IMR-90 (cell line): ENCODE measurements at regions not wholly inside any gene's neighbourhood (a gene's known extent, or its start where the extent isn't known, plus 50 kb on each side); places are given as distances from the start of the nearest gene placed in this dataset.

ENCODE experiments used
- ATAC-seq: fragments of 200-7000 bp; cut with Tn5 transposase; 2 replicates; pipeline ENCODE4 v1.9.1; 2020; ENCODE audit warnings: low read depth, mild to moderate bottlenecking, moderate library complexity
- BruUV-seq: library from RNA; stranded (reverse); fragments of 400-500 nt; replicated peaks from 2 replicates; lab custom pipeline; 2021; lab: Mats Ljungman, UMichigan
- CTCF ChIA-PET: fragments of 300-600 bp; formaldehyde crosslinking; extraction: SDS; loops from one replicate; lab custom pipeline; 2021; ENCODE audit warnings: antibody characterized with exemption; lab: Yijun Ruan, JAX
- POLR2A ChIA-PET: fragments of 300-600 bp; sonication (Branson Sonifier 250); formaldehyde crosslinking; loops from one replicate; lab custom pipeline; 2022; ENCODE audit warnings: antibody characterized with exemption; ENCODE audit not compliant: unreplicated experiment; lab: Charles Lee
- DNase-seq: peaks from one replicate; pipeline ENCODE4 v3.0.0; 2013
- H2AFZ ChIP-seq: replicated peaks from 2 replicates; pipeline ENCODE3; 2013; ENCODE audit warnings: low read length, mild to moderate bottlenecking; ENCODE audit not compliant: poor library complexity
- H2AK5ac ChIP-seq: 2 replicates; pipeline ENCODE4 v1.6.1; 2013; ENCODE audit warnings: low read depth, low read length, inconsistent platforms
- H2AK9ac ChIP-seq: replicated peaks from 2 replicates; pipeline ENCODE3; 2013; ENCODE audit warnings: mild to moderate bottlenecking, low read depth, low read length, moderate library complexity; ENCODE audit not compliant: poor library complexity
- H2BK120ac ChIP-seq: 2 replicates; pipeline ENCODE4 v1.6.1; 2013; ENCODE audit warnings: low read depth, low read length, inconsistent platforms
- H2BK15ac ChIP-seq: 3 replicates; pipeline ENCODE4 v1.6.1; 2013; ENCODE audit warnings: low read depth, low read length, inconsistent platforms
- H2BK20ac ChIP-seq: 2 replicates; pipeline ENCODE4 v1.6.1; 2013; ENCODE audit warnings: low read depth, mild to moderate bottlenecking, inconsistent platforms, low read length, moderate library complexity
- H2BK5ac ChIP-seq: 2 replicates; pipeline ENCODE4 v1.6.1; 2013; ENCODE audit warnings: mild to moderate bottlenecking, low read depth, low read length, inconsistent platforms; ENCODE audit not compliant: poor library complexity, severe bottlenecking
- H3K14ac ChIP-seq: replicated peaks from 2 replicates; pipeline ENCODE4 v1.6.1; 2013; ENCODE audit warnings: low read depth, low read length, inconsistent platforms
- H3K18ac ChIP-seq: 2 replicates; pipeline ENCODE4 v1.6.1; 2013; ENCODE audit warnings: low read depth, low read length, control low read depth
- H3K23ac ChIP-seq: 2 replicates; pipeline ENCODE4 v1.6.1; 2013; ENCODE audit warnings: low read depth, low read length, inconsistent platforms
- H3K27ac ChIP-seq: 2 replicates; pipeline ENCODE4 v1.5.1; 2013; ENCODE audit warnings: mild to moderate bottlenecking, control low read depth, low read length; ENCODE audit not compliant: insufficient read depth
- H3K27me3 ChIP-seq: 2 replicates; pipeline ENCODE4 v1.6.1; 2013; ENCODE audit warnings: low read length; ENCODE audit not compliant: control insufficient read depth, insufficient read depth
- H3K36me3 ChIP-seq: 2 replicates; pipeline ENCODE4 v1.6.1; 2013; ENCODE audit warnings: low read length, mixed read lengths; ENCODE audit not compliant: control insufficient read depth, insufficient read depth
- H3K4ac ChIP-seq: 2 replicates; pipeline ENCODE4 v1.6.1; 2013; ENCODE audit warnings: low read depth, low read length, inconsistent platforms
- H3K4me1 ChIP-seq: 2 replicates; pipeline ENCODE4 v1.6.1; 2013; ENCODE audit warnings: low read length, mixed read lengths; ENCODE audit not compliant: control insufficient read depth, insufficient read depth
- H3K4me2 ChIP-seq: 2 replicates; pipeline ENCODE4 v1.6.1; 2013; ENCODE audit warnings: low read depth, mild to moderate bottlenecking, control low read depth, low read length, moderate library complexity
- H3K4me3 ChIP-seq: 2 replicates; pipeline ENCODE4 v1.5.1; 2013; ENCODE audit warnings: low read depth, mild to moderate bottlenecking, control low read depth, low read length, moderate library complexity; ENCODE audit not compliant: insufficient read depth
- H3K56ac ChIP-seq: 2 replicates; pipeline ENCODE4 v1.6.1; 2013; ENCODE audit warnings: low read length, inconsistent platforms; ENCODE audit not compliant: insufficient read depth; ENCODE audit errors: extremely low read depth
- H3K79me1 ChIP-seq, 2 experiments: 2 replicates each; pipeline ENCODE4 v1.6.1; 2013; ENCODE audit warnings: low read length in 2 of 2, inconsistent platforms in 1 of 2, low read depth in 1 of 2
- H3K9ac ChIP-seq: 2 replicates; pipeline ENCODE4 v1.6.1; 2013; ENCODE audit warnings: low read depth, low read length, control low read depth
- H3K9me1 ChIP-seq: 2 replicates; pipeline ENCODE4 v1.6.1; 2013; ENCODE audit warnings: low read length, inconsistent platforms; ENCODE audit not compliant: insufficient read depth
- H3K9me3 ChIP-seq: 2 replicates; pipeline ENCODE4 v1.6.1; 2013; ENCODE audit warnings: low read length; ENCODE audit not compliant: control insufficient read depth, insufficient read depth
- H4K20me1 ChIP-seq: 2 replicates; pipeline ENCODE4 v1.6.1; 2013; ENCODE audit warnings: low read length, inconsistent platforms; ENCODE audit not compliant: insufficient read depth
- H4K5ac ChIP-seq: 2 replicates; pipeline ENCODE4 v1.6.1; 2013; ENCODE audit warnings: mild to moderate bottlenecking, low read depth, low read length, control low read depth
- H4K8ac ChIP-seq, 2 experiments: 2 replicates each; pipeline ENCODE4 v1.6.1; 2013; ENCODE audit warnings: low read depth in 2 of 2, low read length in 2 of 2, control low read depth in 1 of 2, inconsistent platforms in 1 of 2
- H4K91ac ChIP-seq: 2 replicates; pipeline ENCODE4 v1.6.1; 2013; ENCODE audit warnings: low read depth, low read length, inconsistent platforms; ENCODE audit not compliant: insufficient read depth
- BHLHE40 ChIP-seq: fragments of 150-350 bp; IDR thresholded peaks from 2 replicates; pipeline ENCODE4 v1.6.1; 2016; ENCODE audit warnings: mild to moderate bottlenecking, low read depth, low read length
- CEBPB ChIP-seq: IDR thresholded peaks from 2 replicates; pipeline ENCODE4 v1.6.1; 2012; ENCODE audit warnings: low read depth, low read length, improper control_type of control experiment
- CHD1 ChIP-seq: IDR thresholded peaks from 2 replicates; pipeline ENCODE4 v1.6.1; 2012; ENCODE audit warnings: low read depth, low read length, improper control_type of control experiment
- FOS ChIP-seq: fragments of 150-350 bp; IDR thresholded peaks from 2 replicates; pipeline ENCODE4 v1.6.1; 2016; ENCODE audit warnings: low read depth, low read length
- MAFK ChIP-seq: IDR thresholded peaks from 2 replicates; pipeline ENCODE4 v1.6.1; 2012; ENCODE audit warnings: low read depth, low read length, improper control_type of control experiment
- MAZ ChIP-seq: IDR thresholded peaks from 2 replicates; pipeline ENCODE4 v1.6.1; 2012; ENCODE audit warnings: low read depth, mild to moderate bottlenecking, low read length, improper control_type of control experiment, moderate library complexity, borderline replicate concordance
- MXI1 ChIP-seq: IDR thresholded peaks from 2 replicates; pipeline ENCODE4 v1.6.1; 2012; ENCODE audit warnings: low read depth, mild to moderate bottlenecking, low read length, moderate library complexity, borderline replicate concordance
- NFE2L2 ChIP-seq: fragments of 150-350 bp; IDR thresholded peaks from 2 replicates; pipeline ENCODE4 v1.6.1; 2016; ENCODE audit warnings: low read depth, mild to moderate bottlenecking, low read length
- RAD21 ChIP-seq: IDR thresholded peaks from 2 replicates; pipeline ENCODE4 v1.6.1; 2012; ENCODE audit warnings: low read length, improper control_type of control experiment
- SMC3 ChIP-seq: fragments of 150-350 bp; IDR thresholded peaks from 2 replicates; pipeline ENCODE4 v1.6.1; 2016; ENCODE audit warnings: low read depth, mild to moderate bottlenecking, antibody characterized with exemption, low read length, moderate library complexity
- WGBS, 2 experiments: methylation state at CpG; one replicate each; pipeline versions ENCODE4 v1.1.5 to v1.1.7; 2013; ENCODE audit warnings: missing lambda C conversion rate in 2 of 2; ENCODE audit not compliant: insufficient read length in 1 of 2; ENCODE audit errors: extremely low coverage in 2 of 2; 5-methylcytosine and 5-hydroxymethylcytosine counted together
- dilution Hi-C: fragments of 300-500 bp; cut with HindIII; formaldehyde crosslinking; loops from one replicate; pipeline ENCODE4 v1.14.3; 2018; ENCODE audit warnings: low sequenced_read_pairs; ENCODE audit not compliant: unreplicated experiment
- in situ Hi-C: fragments of 300-500 bp; cut with MboI; formaldehyde crosslinking; loops from 3 replicates; pipeline ENCODE4 v1.14.3; 2019; ENCODE audit warnings: low sequenced_read_pairs, inconsistent platforms, mixed read lengths
- intact Hi-C: fragments of 100-400 bp; cut with micrococcal nuclease; formaldehyde crosslinking; loops from 2 replicates; pipeline ENCODE4 v1.10.0; 2022
- TF ChIP-seq, protein P1 (sequence below): fragments of 150-350 bp; IDR thresholded peaks from 2 replicates; pipeline ENCODE4 v1.6.1; 2016; ENCODE audit warnings: low read depth, mild to moderate bottlenecking, low read length, moderate library complexity, borderline replicate concordance
- TF ChIP-seq, protein P2 (sequence below): fragments of 150-350 bp; IDR thresholded peaks from 2 replicates; pipeline ENCODE4 v1.6.1; 2017; ENCODE audit warnings: mild to moderate bottlenecking, antibody characterized with exemption, low read length, low read depth
- TF ChIP-seq, protein P3 (sequence below): conservative IDR thresholded peaks from 2 replicates; pipeline ENCODE4 v1.5.1; 2012; ENCODE audit warnings: mild to moderate bottlenecking, low read depth, low read length, improper control_type of control experiment

DNA sequence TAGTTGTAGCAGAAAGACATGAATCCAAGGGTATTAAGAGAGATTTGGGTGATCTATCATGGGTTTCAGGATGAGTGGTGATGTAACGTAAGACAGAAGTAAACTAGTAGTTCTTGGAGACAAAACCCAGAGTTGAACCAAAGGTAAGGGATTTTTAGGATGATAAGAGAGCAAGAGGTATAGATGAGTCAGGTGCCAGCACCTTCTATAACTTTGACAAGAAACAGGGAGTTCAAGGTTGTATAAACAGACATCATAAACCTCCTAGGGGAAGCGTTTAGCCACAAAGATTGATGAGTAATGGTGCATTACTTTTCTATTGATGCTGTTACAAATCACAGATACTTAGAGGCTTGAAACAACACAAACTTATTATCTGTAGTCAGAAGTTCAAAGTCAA, 447.3 kb upstream of the ARHGEF26 start:
- Histone ChIP-seq H3K4me3 (no peak overlapping the region), H4K20me1 (no peaks in the 10 kb centered on the region), H2BK120ac (no peak overlapping the region), H3K4ac (no peak overlapping the region), H3K36me3 (no peaks in the 10 kb centered on the region), H3K18ac (no peak overlapping the region), H2BK15ac (no peak overlapping the region), H2AFZ (no peak overlapping the region), H4K5ac (no peak overlapping the region), H2AK5ac (no peak overlapping the region), H3K9ac (no peak overlapping the region), H2AK9ac (no peak overlapping the region), H3K23ac (no peak overlapping the region), H3K9me3 (no peaks in the 10 kb centered on the region), H3K27ac (no peak overlapping the region), H3K27me3 (no peaks in the 10 kb centered on the region), H3K4me1 (no peaks in the 10 kb centered on the region), H3K14ac (no peak overlapping the region), H3K4me2 (no peak overlapping the region), H4K91ac (no peak overlapping the region), H3K79me1 (no peaks in the 10 kb centered on the region), H3K9me1 (no peaks in the 10 kb centered on the region), H2BK20ac (no peak overlapping the region), H2BK5ac (no peak overlapping the region), H3K56ac (no peak overlapping the region), H4K8ac (no peak overlapping the region)
- ChIA-PET POLR2A (no interaction called here), CTCF (no interaction called here)
- ATAC-seq (no peak), DNase-seq (no peak)
- in situ Hi-C loops = no loop called here
- no TSS peak for BruUV-seq
- intact Hi-C loops = no loop called here
- dilution Hi-C loops = no loop called here
- WGBS, 2 experiments = 57% methylated on average over 1 of the region's 2 CpGs; no CpG with 5 or more reads in 1 of the 2 experiments
- TF ChIP-seq BHLHE40 = no peak
- TF ChIP-seq NFE2L2 = no peak
- TF ChIP-seq RAD21 = no peak
- TF ChIP-seq, protein P1, sequence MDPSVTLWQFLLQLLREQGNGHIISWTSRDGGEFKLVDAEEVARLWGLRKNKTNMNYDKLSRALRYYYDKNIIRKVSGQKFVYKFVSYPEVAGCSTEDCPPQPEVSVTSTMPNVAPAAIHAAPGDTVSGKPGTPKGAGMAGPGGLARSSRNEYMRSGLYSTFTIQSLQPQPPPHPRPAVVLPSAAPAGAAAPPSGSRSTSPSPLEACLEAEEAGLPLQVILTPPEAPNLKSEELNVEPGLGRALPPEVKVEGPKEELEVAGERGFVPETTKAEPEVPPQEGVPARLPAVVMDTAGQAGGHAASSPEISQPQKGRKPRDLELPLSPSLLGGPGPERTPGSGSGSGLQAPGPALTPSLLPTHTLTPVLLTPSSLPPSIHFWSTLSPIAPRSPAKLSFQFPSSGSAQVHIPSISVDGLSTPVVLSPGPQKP = no peak
- TF ChIP-seq CHD1 = no peak
- TF ChIP-seq, protein P2, sequence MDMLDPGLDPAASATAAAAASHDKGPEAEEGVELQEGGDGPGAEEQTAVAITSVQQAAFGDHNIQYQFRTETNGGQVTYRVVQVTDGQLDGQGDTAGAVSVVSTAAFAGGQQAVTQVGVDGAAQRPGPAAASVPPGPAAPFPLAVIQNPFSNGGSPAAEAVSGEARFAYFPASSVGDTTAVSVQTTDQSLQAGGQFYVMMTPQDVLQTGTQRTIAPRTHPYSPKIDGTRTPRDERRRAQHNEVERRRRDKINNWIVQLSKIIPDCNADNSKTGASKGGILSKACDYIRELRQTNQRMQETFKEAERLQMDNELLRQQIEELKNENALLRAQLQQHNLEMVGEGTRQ = no peak
- TF ChIP-seq CEBPB = no peak
- TF ChIP-seq MXI1 = no peak
- no peak for TF ChIP-seq FOS
- TF ChIP-seq MAZ = no peak
- TF ChIP-seq, protein P3, sequence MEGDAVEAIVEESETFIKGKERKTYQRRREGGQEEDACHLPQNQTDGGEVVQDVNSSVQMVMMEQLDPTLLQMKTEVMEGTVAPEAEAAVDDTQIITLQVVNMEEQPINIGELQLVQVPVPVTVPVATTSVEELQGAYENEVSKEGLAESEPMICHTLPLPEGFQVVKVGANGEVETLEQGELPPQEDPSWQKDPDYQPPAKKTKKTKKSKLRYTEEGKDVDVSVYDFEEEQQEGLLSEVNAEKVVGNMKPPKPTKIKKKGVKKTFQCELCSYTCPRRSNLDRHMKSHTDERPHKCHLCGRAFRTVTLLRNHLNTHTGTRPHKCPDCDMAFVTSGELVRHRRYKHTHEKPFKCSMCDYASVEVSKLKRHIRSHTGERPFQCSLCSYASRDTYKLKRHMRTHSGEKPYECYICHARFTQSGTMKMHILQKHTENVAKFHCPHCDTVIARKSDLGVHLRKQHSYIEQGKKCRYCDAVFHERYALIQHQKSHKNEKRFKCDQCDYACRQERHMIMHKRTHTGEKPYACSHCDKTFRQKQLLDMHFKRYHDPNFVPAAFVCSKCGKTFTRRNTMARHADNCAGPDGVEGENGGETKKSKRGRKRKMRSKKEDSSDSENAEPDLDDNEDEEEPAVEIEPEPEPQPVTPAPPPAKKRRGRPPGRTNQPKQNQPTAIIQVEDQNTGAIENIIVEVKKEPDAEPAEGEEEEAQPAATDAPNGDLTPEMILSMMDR = no peak
- no peak for TF ChIP-seq SMC3
- no peak for TF ChIP-seq MAFK
